NT2/D1 (cell line): ENCODE measurements at regions not wholly inside any gene's neighbourhood (a gene's known extent, or its start where the extent isn't known, plus 50 kb on each side); places are given as distances from the start of the nearest gene placed in this dataset.

ENCODE experiments used
- SUZ12 ChIP-seq: IDR thresholded peaks from 2 replicates; pipeline ENCODE4 v1.6.1; 2011; ENCODE audit not compliant: insufficient read length, insufficient read depth; ENCODE audit errors: extremely low read depth
- YY1 ChIP-seq: IDR thresholded peaks from 2 replicates; pipeline ENCODE4 v1.6.1; 2011; ENCODE audit not compliant: insufficient read length, insufficient read depth
- ZNF274 ChIP-seq: IDR thresholded peaks from 2 replicates; pipeline ENCODE4 v1.6.1; 2011; ENCODE audit warnings: mild to moderate bottlenecking, low read depth, low read length

GRCh38 chr4:8705161-8706145, 112.9 kb downstream of the CPZ start:
- TF ChIP-seq ZNF274: no peak
- TF ChIP-seq YY1: no peak
- no peak for TF ChIP-seq SUZ12
